DND-41 (cell line): ENCODE measurements at regions not wholly inside any gene's neighbourhood (a gene's known extent, or its start where the extent isn't known, plus 50 kb on each side); places are given as distances from the start of the nearest gene placed in this dataset.

Experiments used
- ATAC-seq: fragments of 200-7000 bp; cut with Tn5 transposase; 3 replicates; pipeline ENCODE4 v1.9.1; 2021; ENCODE audit warnings: low read depth; ENCODE audit not compliant: insufficient read depth
- DNase-seq: peaks from one replicate; pipeline ENCODE4 v3.0.0-alpha.2; 2020
- H2AFZ ChIP-seq: 2 replicates; pipeline ENCODE4 v1.6.0; 2012; ENCODE audit warnings: low read depth, low read length
- H3K27ac ChIP-seq: 2 replicates; pipeline ENCODE4 v1.5.1; 2012; ENCODE audit warnings: low read length, inconsistent platforms
- H3K27me3 ChIP-seq: fragments of 200-600 bp; sonication (generic); 2 replicates; pipeline ENCODE4 v1.6.0; 2012; ENCODE audit warnings: low read length, mild to moderate bottlenecking, inconsistent platforms; ENCODE audit not compliant: insufficient read depth, poor library complexity
- H3K36me3 ChIP-seq: 2 replicates; pipeline ENCODE4 v1.5.1; 2012; ENCODE audit warnings: low read length, inconsistent platforms; ENCODE audit not compliant: insufficient read depth
- H3K4me1 ChIP-seq: 2 replicates; pipeline ENCODE4 v1.5.1; 2012; ENCODE audit warnings: mild to moderate bottlenecking, low read length; ENCODE audit not compliant: insufficient read depth
- H3K4me2 ChIP-seq: 2 replicates; pipeline ENCODE4 v1.6.0; 2012; ENCODE audit warnings: mild to moderate bottlenecking, moderate library complexity, low read length, inconsistent platforms; ENCODE audit not compliant: insufficient read depth
- H3K4me3 ChIP-seq, 2 experiments: fragments of 200-600 bp in 1 of 2; shearing (Covaris generic) in 1 of 2; 2 replicates each; pipeline ENCODE4 v1.5.1; 2012 to 2016; ENCODE audit warnings: inconsistent platforms in 2 of 2, low read length in 2 of 2, mild to moderate bottlenecking in 2 of 2, low read depth in 1 of 2, moderate library complexity in 1 of 2
- H3K79me2 ChIP-seq: 2 replicates; pipeline ENCODE4 v1.6.0; 2012; ENCODE audit warnings: low read length, inconsistent platforms; ENCODE audit not compliant: insufficient read depth
- H3K9ac ChIP-seq: 2 replicates; pipeline ENCODE4 v1.6.0; 2012; ENCODE audit warnings: low read depth, mild to moderate bottlenecking, inconsistent platforms, low read length, moderate library complexity
- H3K9me3 ChIP-seq: 2 replicates; pipeline ENCODE4 v1.5.1; 2012; ENCODE audit warnings: low read length, moderate library complexity, mild to moderate bottlenecking, inconsistent platforms; ENCODE audit not compliant: insufficient read depth, severe bottlenecking
- H4K20me1 ChIP-seq: 2 replicates; pipeline ENCODE4 v1.6.0; 2012; ENCODE audit warnings: low read length; ENCODE audit not compliant: insufficient read depth
- EZH2 ChIP-seq: IDR thresholded peaks from 3 replicates; pipeline ENCODE4 v1.6.1; 2012; ENCODE audit warnings: borderline replicate concordance, low read depth, mild to moderate bottlenecking, moderate library complexity, low read length, inconsistent platforms; ENCODE audit not compliant: severe bottlenecking
- TF ChIP-seq, protein P1 (sequence below): IDR thresholded peaks from 2 replicates; pipeline ENCODE4 v1.5.1; 2012; ENCODE audit warnings: borderline replicate concordance, low read length, moderate library complexity, mild to moderate bottlenecking; ENCODE audit not compliant: poor library complexity, severe bottlenecking; ENCODE audit errors: extremely low read depth

DNA sequence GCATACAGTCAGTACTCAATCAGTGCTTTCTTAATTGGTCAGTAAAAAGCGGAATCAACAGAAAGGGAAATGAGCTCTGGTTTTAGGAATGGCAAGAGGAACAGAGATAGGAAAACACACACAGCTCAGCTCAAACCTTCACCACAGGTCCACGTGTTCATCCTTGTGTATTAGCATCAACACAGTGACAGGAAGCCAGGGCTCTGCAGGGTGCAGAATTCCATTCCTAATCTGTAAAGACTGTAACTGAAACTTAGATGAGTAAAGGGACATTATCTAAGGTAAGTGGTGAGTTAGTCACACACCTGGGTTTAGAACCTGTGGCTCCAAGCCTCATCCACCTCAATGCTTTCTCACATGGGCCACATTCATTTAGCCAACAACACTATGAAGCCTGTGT is 1242.2 kb upstream of the TMEM132C start:
- no peaks in the 10 kb centered on the region for H3K79me2 ChIP-seq
- TF ChIP-seq, protein P1, sequence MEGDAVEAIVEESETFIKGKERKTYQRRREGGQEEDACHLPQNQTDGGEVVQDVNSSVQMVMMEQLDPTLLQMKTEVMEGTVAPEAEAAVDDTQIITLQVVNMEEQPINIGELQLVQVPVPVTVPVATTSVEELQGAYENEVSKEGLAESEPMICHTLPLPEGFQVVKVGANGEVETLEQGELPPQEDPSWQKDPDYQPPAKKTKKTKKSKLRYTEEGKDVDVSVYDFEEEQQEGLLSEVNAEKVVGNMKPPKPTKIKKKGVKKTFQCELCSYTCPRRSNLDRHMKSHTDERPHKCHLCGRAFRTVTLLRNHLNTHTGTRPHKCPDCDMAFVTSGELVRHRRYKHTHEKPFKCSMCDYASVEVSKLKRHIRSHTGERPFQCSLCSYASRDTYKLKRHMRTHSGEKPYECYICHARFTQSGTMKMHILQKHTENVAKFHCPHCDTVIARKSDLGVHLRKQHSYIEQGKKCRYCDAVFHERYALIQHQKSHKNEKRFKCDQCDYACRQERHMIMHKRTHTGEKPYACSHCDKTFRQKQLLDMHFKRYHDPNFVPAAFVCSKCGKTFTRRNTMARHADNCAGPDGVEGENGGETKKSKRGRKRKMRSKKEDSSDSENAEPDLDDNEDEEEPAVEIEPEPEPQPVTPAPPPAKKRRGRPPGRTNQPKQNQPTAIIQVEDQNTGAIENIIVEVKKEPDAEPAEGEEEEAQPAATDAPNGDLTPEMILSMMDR, result no peak
- no peak for TF ChIP-seq EZH2
- H3K27ac ChIP-seq, result no peak overlapping the region
- no peak overlapping the region for H3K4me2 ChIP-seq
- H2AFZ ChIP-seq, result no peak overlapping the region
- no peak overlapping the region for H3K9ac ChIP-seq
- H4K20me1 ChIP-seq, result no peaks in the 10 kb centered on the region
- DNase-seq (no peak), ATAC-seq (no peak)
- H3K9me3 ChIP-seq, result no peaks in the 10 kb centered on the region
- no peaks in the 10 kb centered on the region for H3K36me3 ChIP-seq
- no peak overlapping the region for H3K4me3 ChIP-seq
- no peaks in the 10 kb centered on the region for H3K4me1 ChIP-seq
- no peaks in the 10 kb centered on the region for H3K27me3 ChIP-seq

DNA sequence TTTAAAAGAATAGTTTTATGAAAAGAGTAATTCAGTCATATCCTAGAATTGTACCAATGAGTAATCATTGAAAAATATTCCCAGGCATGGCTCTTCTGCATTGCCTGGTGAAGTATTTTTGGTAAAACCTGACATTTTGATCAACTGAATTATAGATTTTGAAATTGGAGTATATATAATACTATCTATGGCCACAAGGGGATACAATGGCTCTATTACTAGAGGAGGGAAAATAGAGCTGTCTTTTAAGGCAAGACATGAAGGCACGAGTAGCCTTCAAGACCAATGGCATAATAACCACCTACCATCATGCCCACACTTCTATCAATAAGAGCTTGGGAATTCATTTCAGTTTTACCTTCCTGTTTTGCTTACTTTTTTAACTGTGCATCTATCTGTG is 1241.4 kb upstream of the TMEM132C start:
- H3K4me3 ChIP-seq, result no peak overlapping the region
- H2AFZ ChIP-seq, result no peak overlapping the region
- H3K9me3 ChIP-seq, result no peaks in the 10 kb centered on the region
- no peaks in the 10 kb centered on the region for H4K20me1 ChIP-seq
- H3K27me3 ChIP-seq, result no peaks in the 10 kb centered on the region
- no peaks in the 10 kb centered on the region for H3K79me2 ChIP-seq
- H3K4me1 ChIP-seq, result no peaks in the 10 kb centered on the region
- no peaks in the 10 kb centered on the region for H3K36me3 ChIP-seq
- DNase-seq (no peak), ATAC-seq (no peak)
- no peak overlapping the region for H3K4me2 ChIP-seq
- TF ChIP-seq EZH2, result no peak
- TF ChIP-seq, protein P1, result no peak
- no peak overlapping the region for H3K9ac ChIP-seq
- no peak overlapping the region for H3K27ac ChIP-seq

DNA sequence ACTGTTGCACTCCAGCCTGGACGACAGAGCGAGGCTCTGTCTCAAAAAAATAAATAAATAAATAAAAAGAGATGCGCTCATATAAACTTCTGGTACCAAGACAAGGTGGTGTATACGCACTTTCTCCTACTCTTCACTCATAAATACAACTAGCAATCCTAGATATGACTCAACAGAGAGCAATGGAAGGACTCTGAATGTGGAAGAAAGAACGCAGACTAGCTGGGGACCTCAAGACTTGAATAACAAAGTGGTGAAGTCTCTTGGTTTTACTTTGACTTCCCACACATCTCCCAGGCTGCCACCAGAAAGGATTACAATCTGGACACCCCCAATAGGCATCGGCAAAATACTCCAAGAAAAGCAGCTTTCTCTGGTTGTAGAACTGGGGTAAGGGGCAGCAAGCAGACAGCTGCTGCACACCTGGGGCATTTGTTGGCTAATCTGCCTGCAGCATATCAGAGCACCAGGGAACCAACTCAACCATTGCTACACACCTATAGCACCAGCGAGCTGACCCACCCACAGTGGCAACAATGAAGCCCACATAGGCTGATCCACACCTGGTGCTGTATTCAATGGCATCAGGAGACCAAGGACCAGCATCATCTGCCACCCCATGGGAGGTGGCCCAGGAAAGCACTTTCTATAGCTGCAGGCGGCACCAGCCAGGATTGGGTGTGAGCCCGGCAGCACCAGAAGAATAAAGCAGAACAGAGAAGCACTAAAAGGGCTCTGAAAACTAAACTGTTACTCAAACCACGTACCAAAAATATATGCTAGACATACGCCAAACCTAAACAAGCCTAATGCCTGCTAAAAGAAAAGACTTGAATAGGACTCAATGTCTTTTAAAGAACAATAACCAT is 1231.7 kb upstream of the TMEM132C start:
- no peak for DNase-seq

More for the DNA sequence above, 1231.7 kb upstream of the TMEM132C start:
- TF ChIP-seq, protein P1, result no peak
- Histone ChIP-seq H3K27me3 (no peaks in the 10 kb centered on the region), H3K9ac (no peak overlapping the region), H3K36me3 (no peaks in the 10 kb centered on the region), H3K27ac (no peak overlapping the region), H3K4me1 (no peaks in the 10 kb centered on the region), H2AFZ (no peak overlapping the region), H3K79me2 (no peaks in the 10 kb centered on the region), H4K20me1 (no peaks in the 10 kb centered on the region), H3K4me2 (no peak overlapping the region), H3K9me3 (no peaks in the 10 kb centered on the region), H3K4me3 (no peak overlapping the region)
- no peak for ATAC-seq
